Activated CD8-positive, alpha-beta memory T cell treated with anti-CD3 and anti-CD28 coated beads, Interleukin-2, amount 50 U/mL, for 24 hours (primary cell): ENCODE measurements at regions not wholly inside any gene's neighbourhood (a gene's known extent, or its start where the extent isn't known, plus 50 kb on each side); places are given as distances from the start of the nearest gene placed in this dataset.

Experiments
- DNase-seq: peaks from one replicate; pipeline ENCODE4 v3.0.0-alpha.2; 2020; ENCODE audit errors: extremely low read depth

- DNase-seq, result no peak
These were observed 233.2 kb upstream of the PPP2R2D start for GRCh38 chr10:131667561-131667960.

DNA sequence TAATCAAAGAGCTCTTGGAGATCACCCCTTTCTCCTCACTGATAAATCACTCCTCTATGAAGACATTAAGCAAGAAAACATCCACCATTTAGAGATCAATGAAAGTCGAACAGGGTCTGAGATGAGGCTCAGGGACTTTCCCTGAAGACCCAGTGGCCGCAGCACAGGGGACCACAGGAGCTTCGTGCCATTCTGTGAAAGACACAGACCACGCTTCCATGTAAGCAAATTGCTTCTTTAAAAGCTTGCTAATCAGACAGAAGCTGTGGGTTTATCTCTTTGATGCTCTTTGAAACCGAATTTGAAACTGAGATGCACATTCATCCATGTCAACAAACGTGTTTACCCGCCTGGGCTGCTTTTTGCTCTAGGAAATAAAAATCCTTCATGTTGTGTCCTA is 231.9 kb upstream of the PPP2R2D start:
- DNase-seq, result no peak

DNA sequence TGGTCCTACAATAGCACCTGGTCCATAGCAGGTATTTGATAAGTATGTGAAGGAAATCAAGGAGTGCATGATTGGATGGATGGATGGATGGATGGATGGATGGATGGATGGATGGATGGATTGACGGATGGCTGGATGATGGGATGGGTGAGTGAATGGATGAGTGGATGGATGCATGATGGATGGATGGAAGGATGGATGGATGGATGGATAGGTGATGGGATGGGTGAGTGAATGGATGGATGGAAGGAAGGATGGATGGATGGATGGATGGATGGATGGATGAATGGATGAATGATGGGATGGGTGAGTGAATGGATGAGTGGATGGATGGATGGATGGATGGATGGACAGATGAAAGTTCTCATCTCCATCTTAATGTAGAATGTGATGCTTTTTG is 231.0 kb upstream of the PPP2R2D start:
- no peak for DNase-seq

- no peak for DNase-seq
These were observed 230.5 kb upstream of the PPP2R2D start for GRCh38 chr10:131670341-131670740.

- no peak for DNase-seq
These were observed 227.4 kb upstream of the PPP2R2D start for GRCh38 chr10:131673396-131673795.

- DNase-seq, result no peak
These were observed 226.7 kb upstream of the PPP2R2D start for GRCh38 chr10:131674130-131674529.

DNA sequence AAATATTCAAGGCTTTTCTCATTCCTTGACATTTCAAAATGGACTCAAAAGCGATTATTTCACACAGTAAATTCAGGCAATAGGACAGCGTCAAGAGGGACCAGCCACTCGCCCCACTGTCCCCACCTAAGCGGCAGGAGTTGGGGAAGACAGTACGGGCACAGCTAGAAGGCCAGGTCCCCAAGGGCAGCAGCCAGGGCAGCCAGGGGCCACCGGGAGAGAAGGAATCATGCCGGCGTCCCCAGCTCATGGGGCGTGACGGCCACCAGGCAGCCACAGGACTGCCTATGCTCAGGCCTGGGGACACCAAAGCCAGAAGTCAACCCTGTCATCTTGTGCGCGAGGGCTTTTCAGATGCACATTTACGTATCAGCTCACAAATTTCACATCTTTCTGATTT is 225.7 kb upstream of the PPP2R2D start:
- DNase-seq, result no peak

DNA sequence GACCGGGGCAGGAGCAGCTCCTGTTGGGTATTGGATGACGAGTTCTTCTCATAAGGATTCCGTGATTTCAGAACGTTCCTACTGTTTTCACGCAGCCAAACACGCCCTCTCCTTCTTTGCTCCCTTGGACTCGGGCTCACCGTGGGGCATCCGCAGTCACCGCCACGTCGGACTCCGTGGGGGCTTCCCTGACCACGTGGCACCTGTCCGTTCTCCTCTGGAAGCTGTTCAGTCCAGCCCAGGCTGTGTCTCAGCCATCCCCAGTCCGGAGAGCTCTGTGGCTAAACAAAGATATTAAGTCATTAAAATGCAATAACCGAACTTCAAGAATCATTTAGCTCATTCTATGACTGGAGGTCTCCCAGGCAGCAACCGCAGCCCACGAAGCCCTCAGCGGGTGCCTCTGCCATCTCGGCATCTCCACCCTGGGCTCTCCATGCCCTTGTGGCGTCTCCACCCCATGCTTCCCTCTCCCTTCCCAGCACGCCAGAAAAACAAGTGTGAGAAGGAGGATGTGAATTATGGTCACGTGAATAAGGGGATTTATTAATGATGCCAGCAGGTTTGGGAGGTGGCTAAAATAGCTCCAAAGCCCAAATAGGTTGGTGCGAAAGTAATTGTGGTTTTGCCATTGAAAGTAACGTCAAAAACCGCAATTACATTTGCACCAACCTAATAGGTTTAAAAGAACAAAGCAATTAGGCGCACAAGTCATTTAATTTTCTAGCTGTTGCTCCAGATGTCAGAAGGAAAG is 224.6 kb upstream of the PPP2R2D start:
- DNase-seq, result no peak

DNA sequence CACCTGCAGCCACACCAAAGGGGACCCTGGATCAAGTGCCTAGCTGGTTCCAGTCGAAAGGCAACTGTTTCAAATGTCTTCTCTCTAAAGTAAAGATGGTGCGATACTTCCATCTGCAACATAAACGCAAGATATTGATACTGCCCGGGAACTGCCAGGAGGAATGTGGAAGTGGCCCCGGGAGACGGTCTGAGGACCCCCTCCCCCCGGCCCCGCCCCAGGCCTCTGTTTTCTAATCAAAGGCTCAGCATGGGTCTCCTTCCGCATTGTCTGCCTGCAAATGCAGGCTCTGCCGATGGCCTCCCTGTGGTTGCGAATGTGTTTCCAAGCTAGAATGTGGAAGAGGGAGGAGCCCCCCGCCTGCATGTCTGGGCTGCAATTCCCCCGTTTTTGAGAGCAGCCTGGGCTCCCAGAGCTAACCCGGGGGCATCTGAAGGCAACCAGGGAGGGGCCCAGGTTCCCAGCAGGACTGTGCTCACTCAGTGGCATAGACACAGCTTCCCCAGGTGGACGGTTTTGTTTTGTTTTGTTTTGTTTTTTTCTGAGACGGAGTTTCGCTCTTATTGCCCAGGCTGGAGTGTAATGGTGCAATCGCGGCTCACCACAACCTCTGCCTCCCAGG is 223.9 kb upstream of the PPP2R2D start:
- DNase-seq, result no peak

GRCh38 chr10:131677671-131678070 is 223.1 kb upstream of the PPP2R2D start:
- DNase-seq, result no peak

DNA sequence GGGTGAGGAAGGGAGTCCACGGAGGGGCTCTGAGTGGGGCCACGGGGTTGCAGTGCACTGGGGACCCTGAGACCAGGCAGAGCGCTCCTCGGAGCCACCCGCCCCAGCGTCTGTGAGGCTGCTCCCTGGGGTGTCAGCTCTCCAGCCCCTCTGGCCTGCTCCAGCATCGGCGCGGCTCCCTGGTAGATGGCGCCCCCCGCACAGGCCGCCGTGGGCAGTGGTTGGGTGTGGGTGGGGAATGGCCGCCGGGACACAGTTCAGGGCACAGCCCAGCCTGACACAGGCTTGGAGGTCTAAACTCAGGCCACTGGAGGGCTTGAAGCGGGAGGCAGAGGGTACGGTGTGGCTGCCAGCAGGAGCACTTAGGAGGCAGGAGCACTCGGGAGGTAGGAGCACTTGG is 222.6 kb upstream of the PPP2R2D start:
- DNase-seq, result no peak

DNA sequence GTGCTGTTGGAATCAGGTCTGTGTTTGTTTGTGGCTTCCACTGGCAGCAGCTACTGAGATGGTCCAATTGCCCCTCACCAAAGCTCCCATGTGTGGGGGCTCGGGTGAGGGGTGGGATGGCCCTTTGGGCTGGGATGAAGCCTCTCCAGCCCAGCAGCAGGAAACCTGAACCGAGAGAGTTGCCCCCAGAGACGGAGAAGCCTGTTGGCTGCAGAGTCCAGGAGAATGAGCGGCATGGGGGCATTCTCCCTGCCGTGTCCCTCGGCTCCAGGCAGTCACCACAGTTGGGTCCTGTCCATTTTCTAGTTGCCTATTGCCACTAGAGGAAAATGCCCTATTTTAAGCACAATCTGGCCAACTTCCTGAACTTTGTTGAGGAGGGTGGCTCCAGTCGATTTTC is 222.2 kb upstream of the PPP2R2D start:
- DNase-seq, result no peak

DNA sequence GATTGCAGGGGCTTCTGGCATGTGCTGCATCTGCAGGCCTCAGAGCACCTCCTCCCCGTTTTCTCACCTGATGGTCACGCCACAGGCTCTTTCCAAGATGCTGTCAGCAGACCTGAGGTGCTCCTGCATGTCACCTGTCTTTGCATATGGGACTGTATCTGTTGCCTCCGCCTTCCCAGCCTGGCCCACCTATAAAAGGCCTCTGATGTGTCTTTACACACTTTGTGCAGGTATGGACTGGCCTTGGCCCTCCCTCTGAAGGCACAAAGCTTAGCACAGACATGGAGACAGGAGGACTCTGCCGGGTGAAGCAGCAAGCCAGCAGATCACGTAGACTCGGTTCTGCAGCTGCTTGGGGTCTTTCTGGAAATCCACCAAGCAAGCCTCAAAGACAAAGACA is 220.9 kb upstream of the PPP2R2D start:
- no peak for DNase-seq

DNA sequence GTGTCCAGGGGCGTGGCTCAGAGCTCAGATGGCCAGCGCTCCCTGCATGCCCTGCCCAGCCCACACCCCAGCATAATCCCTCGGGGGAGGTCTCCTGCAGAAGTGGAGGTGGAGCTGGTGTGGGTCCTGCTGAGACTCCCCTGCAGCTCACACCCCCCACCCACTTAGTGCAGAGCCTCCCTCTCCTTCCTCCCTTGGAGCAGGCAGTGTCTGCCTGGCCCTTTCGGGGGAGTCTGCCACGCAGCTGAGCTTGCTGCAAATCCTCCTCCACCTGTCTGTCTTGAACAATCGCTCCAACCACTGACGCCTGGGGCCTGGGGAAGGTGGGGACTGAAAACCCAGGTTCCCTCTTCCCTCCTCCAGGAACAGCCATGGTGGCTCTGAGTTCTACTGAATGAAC is 219.7 kb upstream of the PPP2R2D start:
- no peak for DNase-seq

DNA sequence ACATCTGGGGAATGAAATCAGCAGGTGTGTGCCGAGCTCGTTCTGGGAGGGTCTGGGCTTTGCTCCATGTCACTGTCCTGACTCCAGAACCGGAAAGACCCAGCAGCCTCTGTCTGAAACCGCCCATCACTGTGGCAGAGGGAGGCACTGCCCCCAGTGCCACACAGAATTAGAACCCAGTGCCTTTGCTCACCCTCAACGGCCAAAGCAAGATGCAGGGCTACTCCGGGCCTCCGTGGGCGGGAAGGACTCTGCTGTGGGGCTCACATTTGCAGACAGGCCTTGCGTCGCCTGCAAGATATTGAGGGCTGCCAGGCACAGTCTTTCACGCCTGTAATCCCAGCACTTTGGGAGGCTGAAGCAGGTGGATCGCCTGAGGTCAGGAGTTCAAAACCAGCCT is 219.2 kb upstream of the PPP2R2D start:
- no peak for DNase-seq

DNA sequence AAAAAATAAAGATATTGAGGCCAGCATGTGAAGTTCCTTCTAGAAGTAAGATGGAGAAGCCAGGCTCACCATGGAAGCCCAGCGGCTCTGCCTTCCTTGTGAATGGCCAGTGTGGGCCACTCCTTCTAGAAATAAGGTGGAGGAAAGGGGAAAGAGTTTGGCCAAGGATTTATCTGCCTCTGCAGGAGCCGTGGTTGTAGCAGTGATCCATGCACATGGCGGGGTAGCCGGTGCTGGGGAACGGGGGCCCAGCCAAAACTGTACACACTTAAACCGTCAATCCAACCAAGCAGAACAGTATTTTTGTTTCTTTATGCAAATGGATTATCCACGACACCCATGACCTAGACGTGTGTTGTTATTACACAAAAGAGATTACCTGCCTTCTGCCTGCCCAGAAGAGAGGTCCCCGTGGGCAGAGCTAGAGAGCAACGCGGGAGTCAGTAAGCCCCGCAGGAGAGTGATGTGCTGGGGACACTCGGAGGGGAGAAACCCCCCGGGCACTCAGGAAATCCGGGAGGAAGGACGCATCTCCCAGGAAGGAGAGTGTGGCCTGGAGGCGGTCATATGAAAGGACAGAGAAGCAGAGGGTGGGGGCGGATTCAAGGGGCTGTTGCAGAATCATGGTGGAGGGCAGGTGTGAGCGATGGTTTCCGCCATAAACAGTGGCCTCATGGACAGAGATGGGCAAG is 218.4 kb upstream of the PPP2R2D start:
- no peak for DNase-seq

GRCh38 chr10:131683281-131683861 is 217.4 kb upstream of the PPP2R2D start:
- no peak for DNase-seq

DNA sequence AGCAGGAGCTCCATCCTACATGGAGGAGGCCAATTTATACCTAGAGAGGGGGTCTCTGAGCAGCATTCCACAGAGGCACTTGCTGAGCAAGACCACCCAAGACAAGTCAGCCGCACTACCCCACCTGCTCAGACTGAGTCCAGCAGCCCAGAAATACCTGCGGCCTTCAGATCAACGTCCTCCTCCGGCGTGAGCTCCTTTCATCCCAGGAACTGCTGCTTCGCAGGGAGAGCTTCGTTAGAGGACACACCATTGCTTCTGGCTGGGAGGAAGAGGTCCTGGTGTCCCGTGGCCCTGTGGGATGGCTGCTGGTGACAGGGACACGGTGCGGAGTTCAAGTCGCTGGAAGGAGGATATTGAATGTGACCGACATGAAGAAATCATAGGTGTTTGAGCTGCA is 216.9 kb upstream of the PPP2R2D start:
- no peak for DNase-seq

DNA sequence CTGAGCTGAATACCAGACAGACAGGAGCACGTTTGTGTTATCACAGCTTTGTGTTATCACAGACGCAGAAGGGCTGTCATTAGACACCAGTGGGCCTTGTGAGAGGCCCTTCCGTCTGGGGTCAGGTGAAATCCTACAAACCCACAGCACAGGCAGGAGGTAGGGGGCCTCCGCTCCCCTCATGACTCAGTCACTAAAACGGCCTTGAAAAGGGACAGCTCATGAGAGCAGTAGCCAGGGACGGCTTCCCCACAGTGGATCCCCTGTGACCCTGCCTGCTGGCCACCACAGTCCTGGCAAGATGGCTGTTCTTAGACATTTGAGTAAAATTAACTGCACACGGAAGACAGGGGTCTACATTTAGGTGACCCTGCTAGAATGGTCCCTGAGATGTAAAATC is 215.8 kb upstream of the PPP2R2D start:
- DNase-seq, result no peak

DNA sequence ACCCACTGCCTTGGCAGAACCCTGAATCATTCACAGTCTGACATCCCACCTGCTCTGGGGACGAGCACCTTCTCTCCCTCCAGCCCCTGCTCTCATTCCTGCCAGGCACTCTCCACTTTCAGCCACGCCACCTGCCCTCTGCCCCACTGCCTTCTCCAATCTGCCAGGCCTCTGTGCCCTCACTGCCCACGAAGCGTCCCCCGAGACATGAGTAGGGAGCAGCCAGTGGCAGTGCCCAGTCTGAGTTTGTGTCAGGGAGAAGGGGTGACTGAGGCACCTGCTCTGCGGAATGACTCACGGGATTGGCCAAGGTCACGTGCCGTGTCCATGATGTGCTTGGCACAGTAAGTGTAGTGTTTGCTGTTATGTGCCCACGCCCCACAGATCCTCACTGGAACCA is 215.2 kb upstream of the PPP2R2D start:
- no peak for DNase-seq

DNA sequence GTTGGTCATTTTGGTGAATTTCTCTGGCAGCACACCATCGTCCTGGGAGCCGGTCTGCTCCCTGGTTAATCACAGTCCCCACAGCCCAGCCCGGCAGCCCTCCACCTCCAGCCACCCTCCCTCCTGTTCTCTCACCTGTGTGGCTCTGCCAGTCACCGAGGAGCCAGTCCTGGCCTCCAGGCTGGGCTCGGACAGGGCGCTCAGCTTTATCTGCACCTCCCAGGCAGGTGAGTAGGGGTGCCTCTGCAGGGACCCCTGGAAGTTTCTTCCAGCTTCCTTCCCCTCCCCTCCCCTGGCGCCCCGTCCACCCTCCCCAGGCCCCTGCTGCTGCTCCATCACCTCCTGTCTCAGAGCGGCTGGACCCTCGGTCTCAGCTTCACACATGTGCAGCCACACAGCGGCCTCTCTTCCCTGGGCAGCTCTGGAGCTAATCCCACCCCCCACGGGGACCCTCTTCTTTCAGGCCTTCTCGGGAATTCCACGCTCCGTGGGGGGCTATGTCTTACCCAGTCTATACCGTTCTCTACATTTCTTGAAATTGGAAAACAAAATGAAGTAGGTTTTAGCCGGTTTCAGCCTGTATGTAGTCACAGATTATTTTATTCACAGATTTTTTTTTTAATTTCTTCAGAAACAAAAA is 213.9 kb upstream of the PPP2R2D start:
- no peak for DNase-seq

GRCh38 chr10:131688304-131688703 is 212.5 kb upstream of the PPP2R2D start:
- DNase-seq, result no peak
